Neuronal stem cell (in vitro differentiated cells): ENCODE measurements at regions not wholly inside any gene's neighbourhood (a gene's known extent, or its start where the extent isn't known, plus 50 kb on each side); places are given as distances from the start of the nearest gene placed in this dataset.

ENCODE experiments used
- DNase-seq: peaks from one replicate; pipeline ENCODE4 v3.0.0-alpha.2; 2013; ENCODE audit warnings: low spot score
- H2AFZ ChIP-seq: one replicate; pipeline ENCODE4 v1.6.1; 2013; ENCODE audit warnings: mild to moderate bottlenecking, low read length, inconsistent platforms
- H2AK5ac ChIP-seq: 2 replicates; pipeline ENCODE4 v1.6.1; 2013; ENCODE audit warnings: low read depth, mild to moderate bottlenecking, inconsistent platforms, low read length, moderate library complexity, mixed read lengths
- H2BK120ac ChIP-seq: 2 replicates; pipeline ENCODE4 v1.6.1; 2013; ENCODE audit warnings: low read depth, mild to moderate bottlenecking, inconsistent platforms, low read length, moderate library complexity, mixed read lengths
- H2BK12ac ChIP-seq: one replicate; pipeline ENCODE4 v1.6.1; 2013; ENCODE audit warnings: low read length, inconsistent platforms
- H2BK15ac ChIP-seq: 2 replicates; pipeline ENCODE4 v1.6.1; 2013; ENCODE audit warnings: mild to moderate bottlenecking, low read length, inconsistent platforms, mixed read lengths
- H2BK5ac ChIP-seq: one replicate; pipeline ENCODE4 v1.6.1; 2013; ENCODE audit warnings: inconsistent platforms, mild to moderate bottlenecking, low read length, moderate library complexity
- H3K14ac ChIP-seq: one replicate; pipeline ENCODE4 v1.6.1; 2013; ENCODE audit warnings: low read length, inconsistent platforms
- H3K18ac ChIP-seq: 2 replicates; pipeline ENCODE4 v1.6.1; 2013; ENCODE audit warnings: low read length, inconsistent platforms
- H3K23ac ChIP-seq: 2 replicates; pipeline ENCODE4 v1.6.1; 2013; ENCODE audit warnings: low read depth, mild to moderate bottlenecking, mixed read lengths, low read length, inconsistent platforms; ENCODE audit not compliant: poor library complexity
- H3K27ac ChIP-seq: replicated peaks from 3 replicates; pipeline ENCODE4 v1.5.1; 2013; ENCODE audit warnings: low read length, inconsistent platforms
- H3K27me3 ChIP-seq, 3 experiments: 2 replicates each; pipeline ENCODE4 v1.6.1; 2013; ENCODE audit warnings: low read length in 3 of 3, mild to moderate bottlenecking in 2 of 3, inconsistent platforms in 1 of 3, low read depth in 1 of 3, mixed read lengths in 1 of 3, moderate library complexity in 1 of 3; ENCODE audit not compliant: control insufficient read depth in 3 of 3, insufficient read depth in 3 of 3
- H3K36me3 ChIP-seq, 2 donors: replicated peaks in 1 of 2; 2 replicates each; pipeline ENCODE4 v1.6.1; 2013; ENCODE audit warnings: low read length in 2 of 2; ENCODE audit not compliant: control insufficient read depth in 2 of 2, insufficient read depth in 2 of 2
- H3K4ac ChIP-seq: 2 replicates; pipeline ENCODE4 v1.6.1; 2013; ENCODE audit warnings: inconsistent platforms, mild to moderate bottlenecking, low read length, moderate library complexity
- H3K4me1 ChIP-seq, 2 donors: 1 replicate in 1 of 2; 2 replicates in 1 of 2; pipeline ENCODE4 v1.6.1; 2013; ENCODE audit warnings: low read length in 2 of 2, low read depth in 1 of 2; ENCODE audit not compliant: control insufficient read depth in 2 of 2, insufficient read depth in 1 of 2
- H3K4me2 ChIP-seq: one replicate; pipeline ENCODE4 v1.6.1; 2013; ENCODE audit warnings: mild to moderate bottlenecking, low read length, inconsistent platforms; ENCODE audit not compliant: insufficient read depth, poor library complexity, severe bottlenecking
- H3K4me3 ChIP-seq, 2 donors: 2 replicates each; pipeline ENCODE4 v1.5.1; 2013; ENCODE audit warnings: low read length in 2 of 2, mild to moderate bottlenecking in 2 of 2, inconsistent platforms in 1 of 2, moderate library complexity in 1 of 2
- H3K79me1 ChIP-seq: one replicate; pipeline ENCODE4 v1.6.1; 2013; ENCODE audit warnings: low read depth, mild to moderate bottlenecking, inconsistent platforms, low read length, moderate library complexity
- H3K9ac ChIP-seq: one replicate; pipeline ENCODE4 v1.6.1; 2013; ENCODE audit warnings: mild to moderate bottlenecking, low read depth, low read length, inconsistent platforms; ENCODE audit not compliant: poor library complexity
- H3K9me3 ChIP-seq, 2 donors: replicated peaks in 1 of 2; 2 replicates each; pipeline versions ENCODE3 to v1.6.1; 2013; ENCODE audit warnings: low read length in 2 of 2, mild to moderate bottlenecking in 2 of 2, inconsistent platforms in 1 of 2, low read depth in 1 of 2, mixed read lengths in 1 of 2, moderate library complexity in 1 of 2; ENCODE audit not compliant: control insufficient read depth in 2 of 2, insufficient read depth in 1 of 2
- H4K8ac ChIP-seq: one replicate; pipeline ENCODE4 v1.6.1; 2013; ENCODE audit warnings: low read depth, mild to moderate bottlenecking, inconsistent platforms, low read length, moderate library complexity
- H4K91ac ChIP-seq: one replicate; pipeline ENCODE4 v1.6.1; 2013; ENCODE audit warnings: low read length, low read depth, mild to moderate bottlenecking, inconsistent platforms; ENCODE audit not compliant: poor library complexity
- WGBS, 2 donors: extraction: QIAGEN DNeasy Blood & Tissue Kit; methylation state at CpG; one replicate each; pipeline ENCODE4 v1.1.7; 2013; ENCODE audit warnings: missing lambda C conversion rate in 2 of 2, mixed read lengths in 1 of 2; ENCODE audit not compliant: insufficient read length in 2 of 2, insufficient replicate concordance in 1 of 2; ENCODE audit errors: extremely low coverage in 2 of 2; 5-methylcytosine and 5-hydroxymethylcytosine counted together

- no peak overlapping the region for H2BK5ac ChIP-seq
These were observed 884.4 kb upstream of the SORCS1 start for GRCh38 chr10:108048898-108049297.

GRCh38 chr10:108039821-108040584, 875.5 kb upstream of the SORCS1 start:
- Histone ChIP-seq H2BK12ac (no peak overlapping the region), H2BK5ac (no peak overlapping the region), H3K18ac (no peak overlapping the region), H3K27ac (no peak overlapping the region), H3K4me1 (no peaks in the 10 kb centered on the region), H2AK5ac (no peak overlapping the region), H3K14ac (no peak overlapping the region), H3K23ac (no peak overlapping the region), H3K36me3 (no peaks in the 10 kb centered on the region), H3K4ac (no peak overlapping the region), H4K91ac (no peak overlapping the region), H4K8ac (no peak overlapping the region), H3K4me2 (no peak overlapping the region), H3K27me3 (no peaks in the 10 kb centered on the region), H3K9me3 (no peaks in the 10 kb centered on the region), H3K79me1 (no peaks in the 10 kb centered on the region), H2BK120ac (no peak overlapping the region), H3K4me3 (no peak overlapping the region), H2BK15ac (no peak overlapping the region), H2AFZ (no peak overlapping the region), H3K9ac (no peak overlapping the region)
- WGBS, 2 donors = no CpG with 5 or more reads among the region's 8 CpGs
- no peak for DNase-seq

More at GRCh38 chr10:108048898-108049297, 884.4 kb upstream of the SORCS1 start:
- Histone ChIP-seq H3K4me3 (no peak overlapping the region), H3K4ac (no peak overlapping the region), H2AFZ (no peak overlapping the region), H3K79me1 (no peaks in the 10 kb centered on the region), H3K9ac (no peak overlapping the region), H4K8ac (no peak overlapping the region), H2BK15ac (no peak overlapping the region), H3K27me3 (no peaks in the 10 kb centered on the region), H3K23ac (no peak overlapping the region), H2BK12ac (no peak overlapping the region), H2AK5ac (no peak overlapping the region), H3K18ac (no peak overlapping the region), H2BK120ac (no peak overlapping the region), H4K91ac (no peak overlapping the region), H3K27ac (no peak overlapping the region), H3K4me1 (no peaks in the 10 kb centered on the region), H3K36me3 (no peaks in the 10 kb centered on the region), H3K14ac (no peak overlapping the region), H3K4me2 (no peak overlapping the region), H3K9me3 (peaks cover 0 to 3% of the 10 kb centered on the region in 2 donors)
- no peak for DNase-seq
- WGBS, 2 donors = no CpG with 5 or more reads among the region's 2 CpGs

GRCh38 chr10:108037061-108037460, 872.6 kb upstream of the SORCS1 start:
- Histone ChIP-seq H3K27me3 (no peaks in the 10 kb centered on the region), H2BK12ac (no peak overlapping the region), H3K4ac (no peak overlapping the region), H3K4me1 (no peaks in the 10 kb centered on the region), H3K4me2 (no peak overlapping the region), H3K4me3 (no peak overlapping the region), H4K91ac (no peak overlapping the region), H3K27ac (no peak overlapping the region), H3K23ac (no peak overlapping the region), H2AK5ac (no peak overlapping the region), H3K9me3 (no peaks in the 10 kb centered on the region), H3K14ac (no peak overlapping the region), H2BK15ac (no peak overlapping the region), H2BK5ac (no peak overlapping the region), H3K79me1 (no peaks in the 10 kb centered on the region), H3K9ac (no peak overlapping the region), H3K36me3 (no peaks in the 10 kb centered on the region), H2BK120ac (no peak overlapping the region), H3K18ac (no peak overlapping the region), H2AFZ (no peak overlapping the region), H4K8ac (no peak overlapping the region)
- DNase-seq = no peak

GRCh38 chr10:108036265-108036664, 871.8 kb upstream of the SORCS1 start:
- Histone ChIP-seq H3K27ac (no peak overlapping the region), H2BK12ac (no peak overlapping the region), H3K36me3 (no peaks in the 10 kb centered on the region), H3K23ac (no peak overlapping the region), H4K8ac (no peak overlapping the region), H2AK5ac (no peak overlapping the region), H3K27me3 (no peaks in the 10 kb centered on the region), H3K4me2 (no peak overlapping the region), H3K18ac (no peak overlapping the region), H2AFZ (no peak overlapping the region), H2BK5ac (no peak overlapping the region), H3K9ac (no peak overlapping the region), H2BK15ac (no peak overlapping the region), H3K14ac (no peak overlapping the region), H3K4me3 (no peak overlapping the region), H3K4ac (no peak overlapping the region), H3K4me1 (no peaks in the 10 kb centered on the region), H3K9me3 (no peaks in the 10 kb centered on the region), H2BK120ac (no peak overlapping the region), H4K91ac (no peak overlapping the region), H3K79me1 (no peaks in the 10 kb centered on the region)
- no CpG with 5 or more reads among the region's 1 CpG for WGBS, 2 donors
- no peak for DNase-seq
